ENCODE measurements at regions not wholly inside any gene's neighbourhood (a gene's known extent, or its start where the extent isn't known, plus 50 kb on each side); places are given as distances from the start of the nearest gene placed in this dataset.

GRCh38 chr6:14456941-14457340 lies 339.4 kb downstream of the CD83 start:
- no peak for TF ChIP-seq ZNF8 (CRISPR knock-in tag; IDR thresholded peaks at IDR 0.05)
- no peak for TF ChIP-seq RARB (CRISPR knock-in tag; IDR thresholded peaks at IDR 0.05)
- ATAC-seq = no peak

GRCh38 chr6:14458669-14459266 lies 341.2 kb downstream of the CD83 start:
- no peak for ATAC-seq
- TF ChIP-seq ZFP3 (CRISPR knock-in tag; IDR thresholded peaks at IDR 0.05) = no peak
- no peak for TF ChIP-seq PATZ1 (CRISPR knock-in tag; IDR thresholded peaks at IDR 0.05; ENCODE audit: borderline replicate concordance)
- no peak for TF ChIP-seq CSDC2 (CRISPR knock-in tag; IDR thresholded peaks at IDR 0.05)
- no peak for TF ChIP-seq CSRNP3 (CRISPR knock-in tag; IDR thresholded peaks at IDR 0.05)
- no peak for TF ChIP-seq ARNTL (CRISPR knock-in tag; IDR thresholded peaks at IDR 0.05; ENCODE audit: borderline replicate concordance, low read depth)
- TF ChIP-seq ZNF8 (CRISPR knock-in tag; IDR thresholded peaks at IDR 0.05) = no peak
- TF ChIP-seq ZNF565 (CRISPR knock-in tag; conservative IDR thresholded peaks at IDR 0.05; ENCODE audit: low read depth) = no peak
- TF ChIP-seq ISL1 (CRISPR knock-in tag; IDR thresholded peaks at IDR 0.05) = no peak
- TF ChIP-seq GLIS3 (CRISPR knock-in tag; IDR thresholded peaks at IDR 0.05) = no peak
- TF ChIP-seq POU6F1 (CRISPR knock-in tag; IDR thresholded peaks at IDR 0.05; ENCODE audit: borderline replicate concordance, low read depth) = no peak
- TF ChIP-seq TCF4 (CRISPR knock-in tag; IDR thresholded peaks at IDR 0.05; ENCODE audit: borderline replicate concordance) = no peak

GRCh38 chr6:14459315-14459714 lies 341.7 kb downstream of the CD83 start:
- ATAC-seq = no peak
- no peak for TF ChIP-seq TOX (CRISPR knock-in tag; IDR thresholded peaks at IDR 0.05; ENCODE audit: borderline replicate concordance)
- TF ChIP-seq PPARA (CRISPR knock-in tag; IDR thresholded peaks at IDR 0.05; ENCODE audit: borderline replicate concordance) = no peak
- no peak for TF ChIP-seq TSHZ2 (CRISPR knock-in tag; IDR thresholded peaks at IDR 0.05)
- no peak for TF ChIP-seq ZNF8 (CRISPR knock-in tag; IDR thresholded peaks at IDR 0.05)
- TF ChIP-seq CSRNP3 (CRISPR knock-in tag; IDR thresholded peaks at IDR 0.05) = no peak
- TF ChIP-seq ZNF70 (CRISPR knock-in tag; IDR thresholded peaks at IDR 0.05) = no peak
- TF ChIP-seq POU6F1 (CRISPR knock-in tag; IDR thresholded peaks at IDR 0.05; ENCODE audit: borderline replicate concordance, low read depth) = no peak
- TF ChIP-seq ZFP30 (CRISPR knock-in tag; IDR thresholded peaks at IDR 0.05) = no peak
- TF ChIP-seq CREB5 (CRISPR knock-in tag; IDR thresholded peaks at IDR 0.05; ENCODE audit: low read depth) = no peak
- TF ChIP-seq ESRRG (CRISPR knock-in tag; IDR thresholded peaks at IDR 0.05) = no peak
- no peak for TF ChIP-seq TCF4 (CRISPR knock-in tag; IDR thresholded peaks at IDR 0.05; ENCODE audit: borderline replicate concordance)
- no peak for TF ChIP-seq CSDC2 (CRISPR knock-in tag; IDR thresholded peaks at IDR 0.05)
